ENCODE measurements at regions not wholly inside any gene's neighbourhood (a gene's known extent, or its start where the extent isn't known, plus 50 kb on each side); places are given as distances from the start of the nearest gene placed in this dataset.

DNA sequence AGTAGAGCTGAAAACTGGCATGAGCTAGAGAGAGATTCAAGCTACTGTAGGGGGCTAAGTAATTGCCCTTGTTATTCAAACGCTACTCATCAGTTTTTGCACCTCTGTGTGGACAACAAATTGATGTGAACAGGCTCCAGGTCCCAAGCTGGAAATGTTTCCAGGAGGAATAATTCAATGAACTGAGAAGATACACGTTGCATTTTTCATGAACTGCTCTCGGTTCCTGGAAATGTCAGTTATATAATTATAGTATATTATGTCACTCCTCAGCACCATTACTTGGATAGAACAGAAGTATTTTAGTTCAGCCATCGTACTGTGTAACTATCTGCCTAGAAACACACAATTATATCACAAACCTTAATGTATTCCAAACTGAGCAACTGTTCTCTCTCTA, 65.9 kb upstream of the A1CF start:
- intact Hi-C loops (cut with DNase I): no loop called here
- WGBS, 4 donors: 19 to 35% (median 28%) methylated on average over 4 of the region's 4 CpGs
- TF ChIP-seq, protein P1, sequence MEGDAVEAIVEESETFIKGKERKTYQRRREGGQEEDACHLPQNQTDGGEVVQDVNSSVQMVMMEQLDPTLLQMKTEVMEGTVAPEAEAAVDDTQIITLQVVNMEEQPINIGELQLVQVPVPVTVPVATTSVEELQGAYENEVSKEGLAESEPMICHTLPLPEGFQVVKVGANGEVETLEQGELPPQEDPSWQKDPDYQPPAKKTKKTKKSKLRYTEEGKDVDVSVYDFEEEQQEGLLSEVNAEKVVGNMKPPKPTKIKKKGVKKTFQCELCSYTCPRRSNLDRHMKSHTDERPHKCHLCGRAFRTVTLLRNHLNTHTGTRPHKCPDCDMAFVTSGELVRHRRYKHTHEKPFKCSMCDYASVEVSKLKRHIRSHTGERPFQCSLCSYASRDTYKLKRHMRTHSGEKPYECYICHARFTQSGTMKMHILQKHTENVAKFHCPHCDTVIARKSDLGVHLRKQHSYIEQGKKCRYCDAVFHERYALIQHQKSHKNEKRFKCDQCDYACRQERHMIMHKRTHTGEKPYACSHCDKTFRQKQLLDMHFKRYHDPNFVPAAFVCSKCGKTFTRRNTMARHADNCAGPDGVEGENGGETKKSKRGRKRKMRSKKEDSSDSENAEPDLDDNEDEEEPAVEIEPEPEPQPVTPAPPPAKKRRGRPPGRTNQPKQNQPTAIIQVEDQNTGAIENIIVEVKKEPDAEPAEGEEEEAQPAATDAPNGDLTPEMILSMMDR (IDR thresholded peaks at IDR 0.05): no peak
- no peak for TF ChIP-seq POLR2A (IDR thresholded peaks at IDR 0.05)

DNA sequence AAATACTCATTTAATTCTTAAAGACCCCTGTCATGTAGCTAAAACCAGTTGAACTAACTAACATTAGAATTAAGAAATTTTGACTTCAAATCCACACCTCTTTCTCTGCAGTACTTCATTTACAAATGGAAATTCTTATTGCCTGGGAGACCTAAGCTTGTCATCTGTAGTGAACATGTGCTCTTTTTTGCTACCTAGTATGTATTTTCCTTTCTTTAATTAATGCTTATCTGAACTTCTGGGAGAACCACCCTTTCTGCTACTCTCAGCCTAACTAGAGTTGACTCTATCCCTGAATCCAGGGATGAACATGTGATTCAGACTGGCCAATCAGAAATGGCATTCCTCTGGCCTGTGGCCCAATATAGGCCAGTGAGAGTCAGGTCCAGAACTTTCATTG, 75.9 kb upstream of the A1CF start:
- H3K9me3 ChIP-seq (replicated peaks in 1 of 3): no peaks in the 10 kb centered on the region
- no peak overlapping the region for H3K4me3 ChIP-seq
- H3K27me3 ChIP-seq: no peaks in the 10 kb centered on the region
- intact Hi-C loops (cut with DNase I): no loop called here
- H3K36me3 ChIP-seq (replicated peaks in 1 of 2): no peaks in the 10 kb centered on the region
- no peaks in the 10 kb centered on the region for H3K4me1 ChIP-seq (replicated peaks in 1 of 2)
- TF ChIP-seq, protein P1 (IDR thresholded peaks at IDR 0.05): no peak
- no peak for TF ChIP-seq POLR2A (IDR thresholded peaks at IDR 0.05)
- DNase-seq: no peak
- no peak overlapping the region for H3K27ac ChIP-seq

More for the DNA sequence above, 65.9 kb upstream of the A1CF start:
- H3K9me3 ChIP-seq (replicated peaks in 1 of 3): no peaks in the 10 kb centered on the region
- H3K4me3 ChIP-seq: no peak overlapping the region
- no peaks in the 10 kb centered on the region for H3K36me3 ChIP-seq (replicated peaks in 1 of 2)
- no peak overlapping the region for H3K27ac ChIP-seq
- no peak for DNase-seq
- no peaks in the 10 kb centered on the region for H3K4me1 ChIP-seq (replicated peaks in 1 of 2)
- H3K27me3 ChIP-seq: no peaks in the 10 kb centered on the region

DNA sequence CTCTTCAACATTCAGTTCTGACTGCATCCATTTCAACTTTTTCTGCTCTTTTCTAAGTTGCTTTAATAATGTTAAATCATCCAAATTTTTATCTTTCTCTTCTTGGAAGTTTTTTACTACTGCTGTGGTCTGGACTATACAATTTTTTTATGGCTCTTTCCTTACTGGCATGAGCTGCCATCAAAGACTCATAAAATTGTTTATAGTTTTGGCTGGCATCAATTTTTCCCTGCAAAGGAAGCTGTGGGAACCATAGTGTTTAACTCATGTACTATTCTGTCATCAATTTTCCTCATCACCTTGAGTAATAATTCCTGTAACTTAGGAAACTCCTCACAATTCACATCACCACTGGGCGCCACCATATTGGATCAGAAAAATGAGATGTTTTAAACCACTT, 77.6 kb upstream of the A1CF start:
- TF ChIP-seq, protein P1 (IDR thresholded peaks at IDR 0.05): no peak
- TF ChIP-seq POLR2A (IDR thresholded peaks at IDR 0.05): no peak
- Histone ChIP-seq H3K27me3 (peaks cover 4% of the 10 kb centered on the region), H3K4me1 (replicated peaks in 1 of 2) (no peaks in the 10 kb centered on the region), H3K9me3 (replicated peaks in 1 of 3) (no peaks in the 10 kb centered on the region), H3K27ac (no peak overlapping the region), H3K36me3 (replicated peaks in 1 of 2) (no peaks in the 10 kb centered on the region), H3K4me3 (no peak overlapping the region)
- intact Hi-C loops (cut with DNase I): no loop called here
- WGBS, 4 donors: 80 to 100% (median 89%) methylated on average over 1 of the region's 1 CpG
- no peak for DNase-seq

DNA sequence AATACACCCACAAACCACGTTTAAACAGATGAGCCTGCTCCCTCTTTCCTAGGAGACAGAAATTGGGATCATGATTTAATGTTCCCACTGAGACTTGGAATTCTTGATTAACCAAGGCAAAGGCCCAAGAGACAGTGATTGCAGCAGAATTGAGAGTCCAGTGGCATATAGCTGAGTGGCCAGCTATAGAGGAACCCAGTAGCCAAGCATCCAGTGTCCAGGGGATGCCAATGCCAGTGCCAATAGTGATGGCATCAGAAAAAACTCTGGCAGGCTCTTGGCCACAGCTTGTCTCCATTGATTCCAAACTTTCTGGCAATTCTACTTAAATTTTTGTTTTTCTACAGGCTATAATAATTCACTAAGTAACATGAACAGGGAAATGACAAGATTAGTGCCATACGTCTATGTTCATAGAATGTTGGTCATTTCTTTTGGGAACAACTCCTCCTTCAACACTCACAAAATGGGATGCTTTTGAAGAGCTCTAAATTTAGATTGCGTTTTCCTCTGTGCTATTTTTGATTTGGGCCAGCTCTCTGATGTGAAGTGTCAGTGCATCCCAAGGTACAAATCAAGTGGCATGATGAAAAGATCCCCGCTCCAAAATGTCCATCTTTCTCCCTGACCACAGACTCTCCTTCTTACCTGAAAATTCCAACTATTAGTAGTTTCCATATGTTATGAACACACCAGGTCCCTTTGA, 83.1 kb upstream of the A1CF start:
- no peaks in the 10 kb centered on the region for H3K4me1 ChIP-seq (replicated peaks in 1 of 2)

More for the DNA sequence above, 83.1 kb upstream of the A1CF start:
- no peak overlapping the region for H3K4me3 ChIP-seq
- peaks cover 4% of the 10 kb centered on the region for H3K27me3 ChIP-seq
- TF ChIP-seq, protein P1 (IDR thresholded peaks at IDR 0.05): no peak
- no peak for TF ChIP-seq POLR2A (IDR thresholded peaks at IDR 0.05)
- 67 to 77% (median 71%) methylated on average over 4 of the region's 4 CpGs for WGBS, 4 donors
- no peaks in the 10 kb centered on the region for H3K9me3 ChIP-seq (replicated peaks in 1 of 3)
- intact Hi-C loops (cut with DNase I): no loop called here
- no peaks in the 10 kb centered on the region for H3K36me3 ChIP-seq (replicated peaks in 1 of 2)
- H3K27ac ChIP-seq: no peak overlapping the region
- no peak for DNase-seq

Data from adrenal gland (tissue), 9 donors.